HG03103 (cell line): ENCODE measurements at regions not wholly inside any gene's neighbourhood (a gene's known extent, or its start where the extent isn't known, plus 50 kb on each side); places are given as distances from the start of the nearest gene placed in this dataset.

Experiments used
- ATAC-seq: cut with Tn5 transposase; IDR thresholded peaks from one replicate; pipeline ENCODE4 v1.9.1; 2021; ENCODE audit warnings: low read depth; ENCODE audit not compliant: unreplicated experiment

GRCh38 chrX:4935846-4936245 lies 1222.4 kb upstream of the PRKX start:
- peak; percentile 77 for ATAC-seq

GRCh38 chrX:4935401-4935800 lies 1222.0 kb upstream of the PRKX start:
- peak; percentile 30 for ATAC-seq

GRCh38 chrX:4932790-4933189 lies 1219.3 kb upstream of the PRKX start:
- ATAC-seq, result no peak

- no peak for ATAC-seq
Measured at GRCh38 chrX:4930426-4930825, 1217.0 kb upstream of the PRKX start.

- ATAC-seq, result no peak
Measured at GRCh38 chrX:4925911-4926310, 1212.5 kb upstream of the PRKX start.

GRCh38 chrX:4909348-4909747 lies 1195.9 kb upstream of the PRKX start:
- no peak for ATAC-seq

- no peak for ATAC-seq
Measured at GRCh38 chrX:4905576-4905975, 1192.1 kb upstream of the PRKX start.

- ATAC-seq, result no peak
Measured at GRCh38 chrX:4881277-4881676, 1167.8 kb upstream of the PRKX start.

GRCh38 chrX:4878640-4879039 lies 1165.2 kb upstream of the PRKX start:
- ATAC-seq, result no peak

GRCh38 chrX:4876268-4876667 lies 1162.8 kb upstream of the PRKX start:
- no peak for ATAC-seq

GRCh38 chrX:4851534-4851933 lies 1138.1 kb upstream of the PRKX start:
- ATAC-seq, result no peak

- no peak for ATAC-seq
Measured at GRCh38 chrX:4850312-4850711, 1136.9 kb upstream of the PRKX start.

- ATAC-seq, result no peak
Measured at GRCh38 chrX:4844376-4844775, 1130.9 kb upstream of the PRKX start.

GRCh38 chrX:4841216-4841745 lies 1127.8 kb upstream of the PRKX start:
- no peak for ATAC-seq

GRCh38 chrX:4831574-4831973 lies 1118.1 kb upstream of the PRKX start:
- no peak for ATAC-seq

- ATAC-seq, result no peak
Measured at GRCh38 chrX:4830880-4831557, 1117.6 kb upstream of the PRKX start.

GRCh38 chrX:4825550-4825949 lies 1112.1 kb upstream of the PRKX start:
- ATAC-seq, result no peak

- no peak for ATAC-seq
Measured at GRCh38 chrX:4809571-4809970, 1096.1 kb upstream of the PRKX start.

GRCh38 chrX:4805502-4805901 lies 1092.1 kb upstream of the PRKX start:
- ATAC-seq, result no peak

- ATAC-seq, result no peak
Measured at GRCh38 chrX:4800756-4801155, 1087.3 kb upstream of the PRKX start.

GRCh38 chrX:4787971-4788370 lies 1074.5 kb upstream of the PRKX start:
- no peak for ATAC-seq

GRCh38 chrX:4764888-4765287 lies 1051.4 kb upstream of the PRKX start:
- no peak for ATAC-seq

- no peak for ATAC-seq
Measured at GRCh38 chrX:4762196-4762595, 1048.7 kb upstream of the PRKX start.
